Epidermal melanocyte (primary cell): ENCODE measurements at regions not wholly inside any gene's neighbourhood (a gene's known extent, or its start where the extent isn't known, plus 50 kb on each side); places are given as distances from the start of the nearest gene placed in this dataset.
"Not testable (repeated sequence)": the region's sequence is repeated elsewhere in the genome, so short reads cannot be mapped to it uniquely, and the experiment has no call there.

Source experiments
- DNase-seq: peaks from one replicate; pipeline ENCODE4 v3.0.0; 2011; ENCODE audit warnings: low spot score; ENCODE audit not compliant: insufficient read length

DNA sequence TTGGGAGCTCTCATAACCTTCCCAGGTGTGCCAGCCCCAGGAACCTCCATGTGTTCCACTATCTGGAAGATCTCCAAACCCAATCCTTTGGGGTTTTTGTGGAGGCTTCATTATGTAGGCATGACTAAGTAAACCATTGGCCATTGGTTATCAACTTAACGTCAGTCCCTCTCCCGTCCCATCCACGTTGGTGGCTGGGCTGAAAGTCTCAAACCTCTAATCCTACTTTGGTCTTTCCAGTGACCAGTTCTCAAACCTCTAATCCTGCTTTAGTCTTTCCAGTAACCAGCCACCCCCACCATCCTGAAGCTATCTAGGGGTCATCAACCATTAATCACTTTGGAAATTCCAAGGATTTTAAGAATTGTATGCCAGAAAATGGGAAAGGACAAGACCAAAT, 704.7 kb upstream of the TMEFF2 start:
- DNase-seq = no peak

- DNase-seq = not testable (repeated sequence)
Observed at GRCh38 chr2:192893976-192894375, 699.2 kb upstream of the TMEFF2 start.

GRCh38 chr2:192888109-192888508, 693.4 kb upstream of the TMEFF2 start:
- no peak for DNase-seq

DNA sequence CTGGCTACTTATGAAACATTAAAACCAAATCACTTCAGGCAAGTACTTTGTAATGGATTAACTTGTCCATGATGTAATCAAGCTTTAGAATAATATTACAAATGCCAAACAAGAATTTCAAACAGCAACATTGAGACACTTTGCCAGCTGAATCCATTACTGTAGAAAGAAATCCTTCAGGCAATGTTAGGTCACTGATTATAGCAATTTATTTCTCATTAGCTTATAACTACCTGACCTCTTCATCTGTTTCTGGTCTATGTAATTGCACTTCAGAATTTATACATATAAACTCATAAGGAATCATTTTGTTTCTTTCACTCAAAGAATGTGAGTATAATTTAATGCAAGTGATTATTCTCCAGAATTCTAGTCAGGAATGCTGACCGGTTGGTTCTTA, 692.6 kb upstream of the TMEFF2 start:
- DNase-seq = no peak

DNA sequence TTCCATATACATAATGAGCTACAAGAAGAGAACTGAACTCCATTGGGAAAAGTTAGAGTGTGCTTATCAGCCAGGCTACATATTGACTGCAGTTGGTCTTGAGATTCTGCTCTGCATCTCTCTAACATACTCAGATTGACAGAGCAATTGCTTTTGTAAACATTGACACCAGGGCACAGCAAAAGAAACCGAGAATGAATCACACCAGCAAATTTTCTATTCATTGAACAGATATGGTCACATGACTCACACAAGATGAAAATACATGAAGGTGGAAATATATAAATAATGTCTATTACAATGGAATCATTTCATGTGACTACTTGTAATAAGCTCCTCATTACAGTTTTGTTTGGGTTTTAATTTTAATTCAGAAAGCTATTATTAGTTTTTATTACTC, 691.9 kb upstream of the TMEFF2 start:
- no peak for DNase-seq

DNA sequence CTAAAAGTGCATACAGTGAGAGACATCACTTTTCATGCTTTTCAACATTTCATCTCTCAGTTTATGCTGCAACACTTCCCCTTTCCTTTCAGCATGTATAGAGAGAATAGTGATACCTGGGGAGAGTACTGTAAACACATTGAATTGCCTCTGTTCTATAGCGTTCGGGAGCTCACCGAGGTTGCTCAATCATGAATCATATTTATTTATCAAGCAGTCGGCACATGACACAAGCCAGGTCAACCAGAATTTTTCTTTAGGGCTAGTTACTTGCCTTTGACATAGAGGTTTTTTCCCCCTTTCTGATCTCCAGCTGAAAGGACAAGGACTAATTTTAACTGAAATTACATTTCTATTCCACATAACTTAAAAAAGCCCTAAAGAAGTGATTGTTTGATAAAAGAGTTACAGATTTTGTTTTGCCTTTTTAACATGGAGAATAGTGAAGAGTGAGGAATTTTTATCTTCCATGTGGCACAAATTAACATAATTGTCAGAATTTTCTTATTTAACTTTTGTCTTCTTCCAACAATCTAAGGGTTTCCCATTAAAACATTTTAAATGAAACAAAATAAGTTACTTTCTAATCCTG, 690.9 kb upstream of the TMEFF2 start:
- no peak for DNase-seq

GRCh38 chr2:192877159-192877558, 682.4 kb upstream of the TMEFF2 start:
- no peak for DNase-seq

DNA sequence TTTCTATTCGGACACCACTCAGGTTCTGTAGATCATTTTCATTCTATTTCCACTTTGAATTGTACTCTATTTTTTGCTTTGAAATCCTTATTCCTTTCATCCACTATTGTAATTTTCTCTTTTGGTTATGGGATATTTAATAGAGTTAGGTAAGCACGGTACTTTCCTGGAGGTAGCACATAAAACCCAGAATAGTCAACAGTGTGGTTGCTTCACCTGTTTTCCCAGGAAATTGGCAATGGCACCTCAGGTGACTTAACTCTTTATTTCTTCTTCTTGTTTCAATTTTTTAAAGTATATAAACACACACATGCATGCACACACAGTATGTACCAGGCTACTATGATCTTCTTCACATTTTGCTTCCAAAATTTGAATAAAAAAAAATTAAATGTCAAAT, 682.0 kb upstream of the TMEFF2 start:
- DNase-seq = no peak

DNA sequence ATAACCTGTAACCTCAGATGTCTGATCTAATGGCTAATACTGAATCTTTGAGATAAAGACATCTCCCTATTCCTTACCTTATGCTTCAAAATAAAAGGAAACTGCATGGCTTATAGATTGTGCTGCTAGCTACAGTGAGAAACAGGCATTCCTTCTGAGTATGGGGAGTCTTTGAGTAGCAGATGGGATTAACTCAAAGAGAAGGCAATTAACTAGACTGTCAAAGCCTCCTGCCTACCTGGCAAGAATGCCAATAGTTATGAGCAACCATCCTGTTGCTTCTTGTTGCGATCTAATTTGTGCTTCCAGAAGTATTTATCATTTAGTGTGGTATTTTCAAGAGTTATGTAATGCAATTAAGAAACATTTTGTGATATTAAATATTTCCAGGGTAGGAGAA, 660.0 kb upstream of the TMEFF2 start:
- no peak for DNase-seq

GRCh38 chr2:192854031-192854430, 659.3 kb upstream of the TMEFF2 start:
- DNase-seq = no peak

- DNase-seq = no peak
Observed at GRCh38 chr2:192828947-192829346, 634.2 kb upstream of the TMEFF2 start.

DNA sequence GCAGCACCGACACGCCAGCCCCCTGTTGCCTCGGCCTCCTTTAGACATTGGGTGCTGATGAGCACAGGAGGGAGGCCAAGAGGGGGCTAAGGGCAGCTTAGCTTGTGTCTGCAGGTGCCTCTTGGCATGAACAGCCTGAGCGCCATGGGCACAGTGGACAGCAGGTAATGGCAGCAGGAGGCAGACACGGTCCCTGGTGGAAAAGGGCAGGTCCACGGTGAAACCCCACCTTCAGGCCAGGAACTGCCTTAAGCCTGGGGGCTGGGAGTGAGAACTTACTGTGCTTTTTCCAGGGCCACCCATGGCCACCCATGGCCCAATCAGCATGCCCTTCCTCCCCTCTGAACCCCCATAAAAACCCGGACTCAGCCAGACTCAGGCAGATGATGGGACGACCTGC, 633.4 kb upstream of the TMEFF2 start:
- DNase-seq = no peak

DNA sequence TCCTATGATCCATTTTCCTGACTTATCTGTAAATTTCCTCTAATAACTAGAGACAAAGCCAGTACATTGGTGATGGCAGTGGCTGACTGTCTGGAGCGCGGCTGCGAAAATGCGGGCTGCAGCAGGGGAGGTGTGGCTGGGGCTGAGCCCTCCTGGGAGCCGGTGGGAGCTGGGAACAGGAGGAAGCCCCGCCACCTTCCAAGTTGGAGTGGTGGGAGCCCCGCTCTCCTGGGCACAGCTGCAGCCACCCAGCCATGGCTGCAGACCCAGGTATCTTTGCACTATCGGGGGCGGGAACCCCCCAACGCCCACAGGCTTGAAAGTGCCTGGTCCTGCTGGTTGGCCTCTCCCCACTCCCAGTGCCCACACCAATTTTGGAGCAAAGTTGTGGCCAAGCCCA, 633.0 kb upstream of the TMEFF2 start:
- DNase-seq = no peak

GRCh38 chr2:192814376-192814775, 619.6 kb upstream of the TMEFF2 start:
- DNase-seq = no peak

DNA sequence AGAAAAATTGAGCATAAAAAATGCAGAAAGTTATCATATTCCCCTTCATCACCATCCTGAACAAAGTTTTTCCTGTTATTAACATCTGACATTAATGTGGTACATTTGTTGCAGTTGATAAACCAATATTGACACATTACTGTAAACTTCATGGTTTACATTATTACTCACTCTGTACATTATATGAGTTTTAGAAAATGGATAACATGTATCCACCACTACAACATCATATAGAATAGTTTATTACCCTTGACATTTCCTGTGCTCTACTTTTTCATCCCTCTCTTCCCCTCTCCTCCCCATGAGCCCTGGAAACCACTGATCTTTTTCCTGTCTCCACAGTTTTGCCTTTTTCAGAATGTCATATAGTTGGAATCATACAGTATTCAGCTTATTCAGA, 618.6 kb upstream of the TMEFF2 start:
- DNase-seq = no peak

- no peak for DNase-seq
Observed at GRCh38 chr2:192809173-192809572, 614.4 kb upstream of the TMEFF2 start.

DNA sequence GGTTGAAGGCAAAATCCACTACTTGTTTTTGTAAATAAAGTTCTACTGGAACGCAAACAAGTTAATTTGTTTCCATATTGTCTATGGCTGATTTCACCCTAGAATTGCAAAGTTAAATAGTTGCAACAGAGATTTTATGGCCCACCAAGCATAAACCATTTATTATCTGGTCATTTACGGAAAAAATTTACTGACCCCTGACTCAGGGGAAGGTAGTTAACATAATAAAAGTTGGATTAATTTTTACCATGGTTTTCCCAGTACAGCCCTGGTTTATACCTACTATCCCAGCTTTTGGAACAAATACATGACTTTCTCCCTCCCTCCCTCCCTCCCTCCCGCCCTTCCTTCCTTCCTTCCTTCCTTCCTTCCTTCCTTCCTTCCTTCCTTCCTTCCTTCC, 588.9 kb upstream of the TMEFF2 start:
- DNase-seq = no peak

- no peak for DNase-seq
Observed at GRCh38 chr2:192775459-192776262, 580.9 kb upstream of the TMEFF2 start.

GRCh38 chr2:192775011-192775410, 580.3 kb upstream of the TMEFF2 start:
- DNase-seq = no peak

DNA sequence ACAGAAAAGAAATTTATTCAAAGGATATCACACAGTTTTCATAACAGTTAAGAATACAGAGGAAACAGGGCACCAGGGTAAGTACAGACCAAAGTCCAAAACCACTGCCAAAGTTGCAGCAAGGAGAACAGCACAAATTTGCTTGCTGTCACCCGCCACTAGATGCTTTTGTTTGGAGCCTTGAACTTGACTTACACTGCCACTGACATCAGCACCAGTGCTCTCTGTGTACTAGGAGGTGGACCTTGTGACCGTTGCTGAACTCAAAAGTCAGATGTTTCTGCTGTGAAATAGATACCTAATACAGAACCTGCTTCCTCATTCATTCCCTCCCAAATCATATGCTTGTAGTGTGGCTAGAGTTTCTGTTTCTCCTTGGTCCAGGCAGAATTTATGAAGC, 578.3 kb upstream of the TMEFF2 start:
- DNase-seq = no peak

DNA sequence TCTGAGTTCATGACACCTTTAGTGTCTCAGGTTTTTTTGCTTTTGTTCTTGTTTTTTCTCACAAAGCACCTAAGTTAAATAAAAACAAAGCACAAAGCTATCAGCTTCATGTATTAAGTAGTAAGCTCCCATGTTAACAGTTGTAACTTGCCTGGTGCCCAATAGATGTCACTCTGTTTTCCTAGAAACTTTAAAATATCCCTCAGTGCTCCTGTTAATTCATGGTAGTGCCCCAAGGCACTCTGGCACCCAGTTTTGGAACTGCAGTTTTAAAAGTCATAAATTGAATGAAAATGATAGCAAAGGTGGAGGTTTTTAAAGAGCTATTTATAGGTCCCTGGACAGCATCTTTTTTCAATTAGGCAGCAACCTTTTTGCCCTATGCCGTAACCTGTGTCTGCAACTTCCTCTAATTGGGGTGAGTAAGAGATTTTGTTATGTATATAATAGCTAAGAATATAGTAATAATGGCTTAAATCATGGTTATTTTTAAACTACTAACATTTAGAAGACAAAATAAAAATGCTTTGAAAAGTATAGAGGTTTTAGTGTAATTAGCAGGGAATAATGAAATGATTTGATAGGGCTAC, 555.0 kb upstream of the TMEFF2 start:
- DNase-seq = no peak

GRCh38 chr2:192741889-192742288, 547.2 kb upstream of the TMEFF2 start:
- DNase-seq = no peak

DNA sequence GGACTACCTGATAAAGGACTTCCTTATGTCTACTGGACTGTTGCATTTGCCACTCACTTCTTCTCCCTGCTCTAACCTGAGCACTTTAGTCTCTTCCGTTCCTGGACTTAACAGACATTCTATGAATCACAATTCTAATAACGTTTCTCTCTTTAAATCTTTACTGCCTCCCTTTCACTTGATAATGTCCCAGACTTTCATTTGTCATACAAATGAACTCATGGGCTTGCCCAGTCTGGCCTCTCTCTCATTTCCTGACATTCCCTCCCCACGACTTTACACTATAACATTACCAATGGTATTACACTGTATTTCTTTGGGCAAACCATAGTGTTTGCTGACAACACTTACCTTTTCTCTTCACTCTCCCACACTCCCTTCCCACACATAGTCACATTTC, 540.7 kb upstream of the TMEFF2 start:
- DNase-seq = no peak
